ENCODE measurements at regions not wholly inside any gene's neighbourhood (a gene's known extent, or its start where the extent isn't known, plus 50 kb on each side); places are given as distances from the start of the nearest gene placed in this dataset.
A peak's percentile ranks its signal among the peaks of the same experiment; 100 is the strongest.

DNA sequence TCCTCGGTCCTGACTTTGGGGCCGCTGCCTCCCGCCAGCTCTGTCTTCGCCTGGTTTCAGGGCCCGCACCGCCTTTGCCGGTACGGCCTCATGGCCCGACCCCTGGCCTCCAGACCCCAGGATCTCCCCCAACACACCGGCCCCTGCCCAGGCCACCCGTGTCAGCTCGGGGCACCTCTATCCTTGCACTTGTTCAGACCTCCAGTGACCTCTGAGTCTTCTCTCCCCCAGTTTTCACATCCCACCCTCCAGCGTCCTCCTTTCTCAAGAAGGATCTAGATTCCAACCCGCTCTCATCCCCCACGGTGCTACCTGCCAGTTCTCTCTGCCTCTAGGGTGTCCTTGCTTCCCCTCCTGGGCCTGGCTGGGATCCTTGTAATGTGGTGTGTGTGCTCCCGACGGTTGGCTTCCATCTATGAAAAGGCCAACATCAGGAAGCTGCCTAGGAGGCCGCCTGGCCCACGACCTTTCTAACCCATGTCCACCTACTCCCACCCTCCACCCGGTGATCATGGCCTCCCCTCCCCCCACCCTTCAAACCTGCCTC, 61.1 kb downstream of the SPATA31C2 start:
- no peak for DNase-seq (ENCODE audit: low read depth in 2 of 2)

DNA sequence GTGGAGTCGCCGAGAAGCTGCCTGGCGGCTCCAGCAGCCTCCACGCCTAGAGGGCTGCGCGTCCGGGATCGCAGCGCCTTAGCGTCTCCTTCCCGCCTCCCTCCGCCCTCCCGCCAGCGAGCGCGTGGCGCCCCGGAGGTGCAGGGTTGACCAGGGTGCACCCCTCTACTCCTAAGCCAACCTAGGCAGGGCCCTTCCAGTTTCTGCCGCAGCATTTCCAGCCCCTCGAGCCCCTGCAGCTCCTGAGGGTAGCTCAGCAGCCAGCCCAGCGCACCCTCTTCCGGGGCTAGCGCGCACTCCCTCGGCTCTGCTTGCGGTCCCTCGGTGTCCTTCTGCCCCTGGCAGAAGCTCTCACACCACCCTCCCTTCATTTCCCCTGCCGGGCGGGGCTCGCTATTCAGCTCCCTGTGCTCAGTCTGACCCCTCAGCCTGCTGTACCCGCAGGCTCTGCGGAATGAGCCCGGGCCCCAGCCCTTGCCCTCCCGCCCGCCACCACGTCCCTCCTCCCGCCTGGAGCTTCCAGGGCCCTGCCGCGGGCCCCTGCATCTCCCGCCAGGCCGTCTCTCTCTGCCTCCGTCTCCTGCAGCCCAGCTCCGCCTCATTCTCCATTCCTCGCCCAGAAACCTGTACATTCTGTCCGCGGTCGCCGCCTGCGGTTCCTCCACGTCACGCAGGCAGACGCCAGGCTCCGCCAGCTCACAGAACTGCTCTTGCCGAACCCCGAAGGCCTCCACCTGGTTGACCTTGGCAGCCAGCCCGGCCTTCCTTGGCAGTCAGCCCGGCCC, 61.8 kb downstream of the SPATA31C2 start:
- DNase-seq (ENCODE audit: low read depth in 2 of 2), result peak; percentile 6 to 35

DNA sequence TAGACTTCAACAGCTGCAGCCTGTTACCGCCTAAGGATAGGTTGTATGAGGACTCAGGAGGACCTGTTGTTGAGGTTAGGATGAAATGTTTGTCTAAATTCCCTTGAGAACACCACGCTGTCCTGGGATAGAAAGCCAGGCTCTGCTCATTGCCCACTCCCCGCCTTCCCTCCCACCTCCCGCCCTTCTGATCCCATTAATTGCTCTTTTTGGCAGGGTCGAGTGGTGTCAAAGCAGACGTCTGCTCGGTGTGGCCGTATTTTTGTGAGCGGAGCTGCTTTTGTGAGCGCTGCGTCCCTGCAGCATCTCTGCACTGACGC, 62.3 kb downstream of the SPATA31C2 start:
- DNase-seq (ENCODE audit: low read depth in 2 of 2), result no peak

DNA sequence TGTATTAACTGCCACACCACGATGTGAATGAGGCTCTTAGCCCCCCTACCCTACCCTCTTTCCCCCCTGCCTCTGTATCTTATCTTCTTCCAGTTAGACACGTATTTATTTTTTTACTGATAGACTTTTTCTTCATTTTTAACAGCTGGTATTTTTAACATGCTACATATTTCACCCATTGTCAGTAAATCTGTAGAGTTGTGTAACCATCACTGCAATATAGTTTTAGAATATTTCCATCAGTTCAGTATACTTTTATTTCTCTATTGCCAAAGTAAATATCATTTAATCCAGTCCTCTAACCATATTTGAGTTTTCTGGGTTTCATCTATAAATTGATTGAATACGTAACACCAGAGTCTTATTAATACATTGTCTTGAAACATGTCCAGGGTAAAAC, 62.8 kb downstream of the SPATA31C2 start:
- no peak for DNase-seq (ENCODE audit: low read depth in 2 of 2)

DNA sequence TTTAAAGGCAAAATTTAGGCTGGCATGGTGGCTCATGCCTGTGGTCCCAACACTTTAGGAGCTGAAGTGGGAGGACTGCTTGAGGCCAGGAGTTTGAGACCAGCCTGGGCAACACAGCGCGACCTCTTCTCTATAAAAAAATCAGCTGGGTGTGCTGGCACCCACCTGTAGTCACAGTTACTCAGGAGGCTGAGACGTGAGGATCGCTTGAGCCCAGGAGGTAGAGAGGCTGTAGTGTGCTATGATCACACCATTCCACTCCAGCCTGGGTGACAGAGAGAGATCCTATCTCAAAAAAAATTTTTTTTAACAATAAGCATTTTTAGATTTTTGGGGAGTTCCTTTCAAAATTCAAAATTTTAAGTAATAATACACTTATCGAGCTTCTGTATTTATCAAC, 63.3 kb downstream of the SPATA31C2 start:
- DNase-seq (ENCODE audit: low read depth in 2 of 2), result no peak

DNA sequence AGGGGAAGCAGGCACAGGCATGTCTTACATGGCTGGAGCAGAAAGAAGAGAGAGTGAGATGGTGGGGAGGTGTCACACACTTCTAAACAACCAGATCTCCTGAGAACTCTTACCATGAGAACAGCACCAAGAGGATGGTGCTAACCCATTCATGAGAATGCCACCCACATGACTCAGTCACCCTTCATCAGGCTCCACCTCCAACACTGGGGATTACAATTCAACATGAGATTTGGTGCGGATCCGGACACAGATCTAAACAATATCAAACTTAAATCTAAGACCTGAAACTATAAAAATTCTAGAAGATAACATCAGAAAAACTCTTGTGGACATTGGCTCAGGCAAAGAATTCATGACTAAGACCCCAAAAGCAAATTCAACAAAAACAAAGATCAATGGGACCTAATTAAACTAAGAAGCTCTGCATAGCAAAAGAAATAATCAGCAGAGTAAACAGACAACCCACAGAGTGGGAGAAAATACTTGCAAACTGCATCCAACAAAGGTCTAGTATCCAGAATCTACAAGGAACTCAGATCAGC, 65.4 kb downstream of the SPATA31C2 start:
- DNase-seq (ENCODE audit: low read depth in 2 of 2), result no peak

DNA sequence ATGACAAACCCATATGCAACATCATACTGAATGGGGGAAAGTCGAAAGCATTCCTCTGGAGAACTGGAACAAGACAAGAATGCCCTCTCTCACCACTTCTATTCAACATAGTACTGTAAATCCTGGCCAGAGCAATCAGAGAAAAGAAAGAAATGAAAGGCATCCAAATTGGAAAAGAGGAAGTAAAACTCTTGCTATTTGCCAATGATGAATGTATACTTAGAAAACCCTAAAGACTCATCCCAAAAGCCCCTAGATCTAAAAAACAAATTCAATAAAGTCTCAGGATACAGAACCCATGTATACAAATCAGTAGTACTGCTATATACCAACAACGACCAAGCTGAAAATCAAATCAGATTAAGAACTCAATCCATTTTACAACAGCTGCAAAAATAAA, 66.9 kb downstream of the SPATA31C2 start:
- no peak for DNase-seq (ENCODE audit: low read depth in 2 of 2)

DNA sequence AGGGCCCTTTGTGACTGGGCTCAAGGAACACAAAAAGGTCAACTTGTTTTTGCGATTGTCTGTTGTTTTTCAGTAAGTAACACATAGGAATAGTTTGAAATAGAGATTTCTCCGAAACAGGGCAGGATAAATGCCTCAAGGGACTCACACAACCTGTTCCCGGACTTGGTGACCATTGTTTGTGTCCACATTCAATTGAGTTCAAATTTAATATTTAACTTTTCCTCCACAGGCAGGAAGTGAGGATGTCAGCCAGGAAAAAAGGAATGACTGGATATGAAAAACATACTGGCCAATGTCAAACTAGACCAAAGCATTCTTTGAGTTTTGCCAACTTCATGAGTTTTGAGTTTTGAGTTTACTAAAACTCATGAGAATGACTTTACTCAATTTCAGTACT, 72.7 kb downstream of the SPATA31C2 start:
- DNase-seq (ENCODE audit: low read depth in 2 of 2), result no peak

DNA sequence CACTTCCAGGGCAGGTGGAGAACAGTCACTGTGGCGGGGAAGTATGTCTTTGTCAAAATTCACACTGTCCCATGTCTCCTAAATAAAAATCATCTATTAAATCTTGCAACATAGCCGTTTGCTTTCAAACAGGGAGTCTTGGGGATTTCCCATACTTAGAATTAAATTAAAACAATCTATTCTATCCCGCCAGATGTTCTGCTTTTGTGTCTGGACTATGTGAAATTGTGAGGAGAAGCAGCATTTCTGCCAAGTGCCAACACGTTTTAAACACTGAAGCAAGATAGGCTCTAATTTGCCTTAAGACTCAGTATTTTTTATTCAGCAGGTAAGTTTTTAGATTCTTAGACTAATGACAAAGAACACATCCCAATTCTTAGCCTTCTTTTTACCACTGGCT, 73.7 kb downstream of the SPATA31C2 start:
- DNase-seq (ENCODE audit: low read depth in 2 of 2), result no peak

DNA sequence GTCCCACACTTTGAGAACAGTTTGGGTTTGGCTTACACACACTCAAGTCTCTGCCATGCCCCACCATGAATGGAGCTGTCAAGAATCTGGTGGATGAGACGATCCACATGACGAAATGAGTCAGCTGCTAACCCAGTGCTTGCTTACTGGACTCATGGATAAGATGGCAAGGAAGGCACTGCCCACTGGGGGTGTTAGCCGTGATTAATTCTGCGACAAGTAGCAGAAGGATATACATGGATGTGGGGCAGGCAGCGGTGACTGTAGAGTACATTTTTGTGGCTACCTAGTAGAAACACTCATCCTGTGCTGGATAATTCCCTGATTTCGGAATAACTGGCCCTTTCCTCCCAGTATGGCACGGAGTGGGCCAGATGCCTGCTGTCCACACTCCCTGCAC, 77.5 kb downstream of the SPATA31C2 start:
- no peak for DNase-seq (ENCODE audit: low read depth in 2 of 2)

DNA sequence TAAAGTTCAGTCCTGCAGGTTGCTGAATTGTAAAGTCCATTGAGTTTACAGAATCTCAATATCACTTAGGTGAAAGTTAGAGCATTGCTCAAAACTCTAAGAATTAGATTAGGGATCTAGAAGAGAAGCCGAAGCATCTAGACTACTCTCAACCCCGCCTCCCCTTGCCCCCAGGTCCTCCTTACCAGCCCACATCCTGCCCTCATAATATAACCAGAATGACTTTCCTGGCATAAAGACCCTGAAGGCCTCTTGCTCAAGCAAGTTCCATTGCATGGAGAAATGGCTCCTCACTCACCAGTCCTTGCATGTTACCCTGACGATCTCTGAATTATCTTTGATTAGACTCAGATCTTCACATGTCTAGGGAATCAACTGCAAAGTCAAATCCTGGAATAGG, 78.8 kb downstream of the SPATA31C2 start:
- DNase-seq (ENCODE audit: low read depth in 2 of 2), result no peak

DNA sequence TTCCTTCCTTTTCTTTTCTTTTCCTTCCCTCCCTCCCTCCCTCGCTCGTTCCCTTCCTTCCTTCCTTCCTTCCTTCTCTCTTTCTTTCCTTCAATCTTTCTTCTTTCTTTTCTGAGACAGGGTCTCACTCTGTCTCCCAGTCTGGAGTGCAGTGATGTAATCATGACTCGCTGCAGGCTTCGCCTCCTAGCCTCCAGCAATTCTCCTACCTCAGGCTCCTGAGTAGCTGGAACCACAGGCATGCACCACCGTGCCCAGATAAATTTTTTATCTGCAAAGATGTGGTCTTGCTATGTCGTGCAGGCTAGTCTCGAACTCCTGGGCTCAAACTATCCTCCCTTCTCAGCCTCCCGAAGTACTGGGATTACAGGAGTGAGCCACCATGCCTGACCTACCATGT, 81.4 kb downstream of the SPATA31C2 start:
- DNase-seq (ENCODE audit: low read depth in 2 of 2), result no peak

DNA sequence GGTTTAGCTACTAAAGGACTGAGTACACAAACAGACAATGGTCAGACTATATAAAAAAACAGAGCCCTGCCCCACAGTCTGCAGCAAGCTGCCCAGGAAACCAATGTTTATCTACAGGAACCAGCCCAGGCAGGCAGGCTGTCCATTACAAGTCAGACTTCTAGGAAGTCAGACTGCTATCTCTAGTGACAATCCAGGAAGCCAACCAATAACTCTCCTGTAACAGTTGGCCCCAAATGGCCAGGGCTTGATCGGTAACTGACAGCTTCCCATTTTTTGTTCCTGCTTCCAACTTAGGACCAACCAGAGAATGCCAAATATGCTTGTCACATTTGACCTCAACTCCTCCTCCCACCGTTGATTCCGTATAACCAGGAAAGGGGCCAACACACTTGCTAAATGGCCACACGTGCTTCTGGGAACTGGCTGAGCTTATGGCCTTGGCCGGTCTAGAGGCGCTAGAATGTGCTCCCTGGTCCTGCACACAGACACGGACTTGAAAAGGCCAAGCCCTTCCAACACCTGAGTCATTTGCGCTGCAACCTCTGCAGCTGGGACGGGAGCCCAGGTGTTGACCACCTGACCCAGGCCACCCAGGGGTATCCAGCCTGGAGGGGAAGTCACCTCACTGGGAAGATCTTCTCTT, 79.6 kb upstream of the CDK20 start:
- no peak for DNase-seq (ENCODE audit: low read depth in 2 of 2)

DNA sequence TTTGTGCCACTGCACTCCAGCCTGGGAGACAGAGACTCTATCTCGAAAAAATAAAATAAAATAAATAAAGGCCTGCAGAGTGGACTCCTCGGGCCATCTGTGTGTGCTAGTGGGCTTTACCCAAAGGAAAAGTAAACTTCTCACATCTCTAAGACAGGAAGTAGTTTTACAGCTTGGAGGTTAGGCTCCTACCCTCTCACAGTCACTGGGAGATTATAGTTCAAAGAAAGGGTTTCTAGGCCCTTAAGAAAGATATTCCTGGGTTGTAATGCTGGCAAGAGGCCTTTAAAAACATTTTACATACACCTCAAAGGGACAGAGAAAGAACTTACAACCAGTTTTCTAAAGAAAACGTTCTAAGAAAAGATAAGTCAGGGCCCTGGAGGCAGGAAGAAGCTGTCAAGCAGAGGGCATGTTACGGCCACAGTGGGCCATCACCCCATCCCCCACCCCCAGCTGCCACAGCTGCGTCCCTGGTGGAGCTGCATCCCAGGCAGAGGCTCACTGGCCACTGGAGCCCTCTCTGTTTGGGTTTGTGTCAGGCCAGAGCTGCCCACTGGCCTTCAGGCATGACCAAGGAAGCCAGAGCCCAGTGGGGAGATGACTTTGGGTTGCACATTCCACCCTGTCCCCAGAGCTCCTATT, 78.1 kb upstream of the CDK20 start:
- DNase-seq (ENCODE audit: low read depth in 2 of 2), result no peak

DNA sequence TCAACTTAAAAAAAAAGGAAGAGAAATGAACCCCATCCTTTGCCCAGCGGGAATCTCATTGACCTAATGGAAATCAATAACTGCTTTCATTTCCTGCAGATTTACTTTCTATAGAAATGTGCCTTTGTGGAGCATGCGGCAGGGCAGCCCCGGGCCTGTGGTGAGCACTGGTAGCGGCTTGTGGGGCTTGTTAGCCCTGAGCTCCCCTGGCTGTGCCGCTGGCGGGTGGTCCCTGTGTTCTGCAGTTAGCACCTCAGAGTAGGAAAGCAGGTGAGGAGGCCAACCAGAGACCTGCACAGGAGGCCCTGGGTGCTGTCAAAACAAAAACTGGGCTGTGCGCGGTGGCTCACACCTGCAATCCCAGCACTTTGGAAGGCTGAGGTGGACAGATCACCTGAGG, 76.8 kb upstream of the CDK20 start:
- no peak for DNase-seq (ENCODE audit: low read depth in 2 of 2)

DNA sequence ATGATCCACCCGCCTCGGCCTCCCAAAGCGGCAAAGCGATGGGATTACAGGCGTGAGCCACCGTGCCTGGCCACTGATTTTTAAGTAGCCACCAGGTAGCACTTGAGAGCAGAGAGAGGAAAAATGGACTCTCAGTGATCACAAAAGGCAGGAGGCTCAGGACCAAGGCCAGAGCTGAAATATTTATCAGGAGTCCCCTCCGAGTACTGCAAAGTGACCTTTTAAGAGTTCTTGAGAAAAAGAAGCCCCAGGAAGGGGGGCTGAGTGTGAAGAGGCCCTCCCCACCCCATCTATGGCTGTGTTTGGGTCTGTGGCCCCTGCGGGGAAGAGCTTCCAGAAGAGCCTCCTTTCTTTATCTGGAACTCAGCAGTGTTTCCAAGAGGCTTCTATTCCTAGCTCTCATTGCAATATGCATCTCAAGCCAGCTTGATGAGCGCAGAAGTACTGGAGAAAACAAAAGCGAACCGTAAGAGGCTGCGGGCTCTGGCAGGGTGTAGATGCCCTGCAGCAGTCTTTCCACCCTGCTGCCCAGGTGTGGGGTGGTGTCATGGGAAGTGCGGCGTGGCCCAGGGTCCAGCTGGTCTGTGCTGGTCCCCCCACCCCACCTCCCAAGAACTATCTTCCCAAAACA, 75.5 kb upstream of the CDK20 start:
- DNase-seq (ENCODE audit: low read depth in 2 of 2), result no peak

DNA sequence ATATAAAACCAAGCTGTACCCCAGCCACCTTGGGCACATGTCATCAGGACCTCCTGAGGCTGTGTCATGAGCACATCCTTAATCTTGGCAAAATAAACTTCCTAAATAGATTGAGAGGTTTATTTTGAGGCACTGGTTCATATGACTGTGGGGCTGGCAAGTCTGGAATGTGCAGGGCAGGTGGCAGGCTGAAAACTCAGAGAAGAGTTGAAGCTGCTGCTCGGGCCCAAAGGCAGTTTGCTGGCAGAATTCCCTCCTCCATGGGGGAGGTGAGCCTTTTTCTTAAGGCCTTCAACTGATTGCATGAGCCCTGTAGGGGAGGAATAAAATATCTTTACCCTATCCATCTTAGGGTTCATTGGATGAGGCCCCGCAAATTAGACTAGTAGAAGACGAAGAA, 72.2 kb upstream of the CDK20 start:
- DNase-seq (ENCODE audit: low read depth in 2 of 2), result no peak

DNA sequence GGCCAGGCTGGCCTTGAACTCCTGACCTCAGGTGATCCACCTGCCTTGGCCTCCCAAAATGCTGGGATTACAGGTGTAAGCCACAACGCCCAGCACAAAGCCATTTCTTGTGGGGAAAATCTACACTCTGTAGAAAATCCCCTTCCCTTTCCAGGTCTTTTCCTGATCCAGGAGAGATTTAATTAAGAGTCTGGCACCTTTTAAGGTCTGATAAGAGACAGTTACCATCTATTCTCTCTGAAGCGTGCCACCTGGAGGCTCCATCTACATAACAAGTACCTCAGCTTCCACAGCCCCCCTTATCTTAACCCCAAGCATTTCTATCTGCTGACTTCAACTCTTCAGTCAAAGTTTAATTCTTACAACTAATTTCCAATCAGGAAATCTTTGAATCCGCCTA, 71.4 kb upstream of the CDK20 start:
- DNase-seq (ENCODE audit: low read depth in 2 of 2), result no peak

DNA sequence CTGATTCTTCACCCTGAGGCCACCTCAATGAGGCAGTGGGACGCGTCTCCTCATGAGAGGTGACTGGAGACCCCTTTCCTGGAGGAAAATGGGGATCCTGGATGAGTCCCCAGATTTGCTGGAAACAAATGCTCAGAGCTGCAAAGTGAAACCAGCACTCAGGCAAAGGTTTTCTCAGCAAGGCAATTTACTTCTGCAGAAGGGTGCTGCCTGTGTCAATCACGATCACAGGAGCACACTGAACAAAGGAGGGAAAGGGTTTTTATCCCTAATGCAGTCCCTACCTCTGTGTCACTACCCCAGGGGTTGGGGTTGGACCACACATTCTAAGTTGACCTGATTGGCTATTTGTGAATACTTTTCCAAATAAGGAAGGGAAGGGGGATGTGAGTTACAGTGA, 69.9 kb upstream of the CDK20 start:
- DNase-seq (ENCODE audit: low read depth in 2 of 2), result no peak

DNA sequence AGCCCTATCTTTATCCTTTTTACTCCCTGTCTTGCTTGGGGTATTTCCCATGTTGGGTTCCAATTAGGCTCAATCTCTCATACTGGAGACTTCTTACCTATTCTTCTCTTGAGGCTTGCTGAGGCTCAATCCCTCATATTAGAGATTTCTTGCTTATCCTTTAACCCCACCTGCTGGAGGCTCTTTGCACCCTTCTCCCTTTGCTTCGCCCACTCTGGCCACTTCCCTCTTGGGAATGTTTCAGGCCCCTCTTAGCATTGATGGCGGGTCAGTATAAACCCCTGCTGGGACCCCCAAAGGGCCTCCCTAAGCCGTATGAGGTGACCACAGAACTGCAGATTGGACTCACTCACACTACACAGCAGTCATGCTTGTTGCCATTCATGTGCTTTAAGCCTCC, 69.3 kb upstream of the CDK20 start:
- DNase-seq (ENCODE audit: low read depth in 2 of 2), result no peak

DNA sequence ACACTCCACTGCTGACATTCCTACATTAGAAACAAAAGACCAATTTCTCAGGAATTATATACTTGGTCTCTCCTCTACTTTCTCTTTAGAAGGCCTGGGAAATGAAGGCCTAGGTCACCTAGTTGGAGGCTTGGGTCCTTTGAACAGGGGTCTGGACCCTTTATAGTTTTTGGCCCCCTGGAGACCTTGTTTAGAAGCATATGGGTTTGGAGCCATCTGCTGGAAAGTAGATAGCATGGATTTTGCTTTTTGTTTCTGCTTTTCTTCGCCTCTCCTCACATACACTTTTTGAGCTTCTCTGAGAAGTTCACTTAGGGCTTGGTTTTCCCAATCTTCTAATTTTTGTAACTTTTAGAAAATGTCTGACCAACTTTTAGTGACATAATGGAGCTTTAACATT, 67.1 kb upstream of the CDK20 start:
- no peak for DNase-seq (ENCODE audit: low read depth in 2 of 2)

DNA sequence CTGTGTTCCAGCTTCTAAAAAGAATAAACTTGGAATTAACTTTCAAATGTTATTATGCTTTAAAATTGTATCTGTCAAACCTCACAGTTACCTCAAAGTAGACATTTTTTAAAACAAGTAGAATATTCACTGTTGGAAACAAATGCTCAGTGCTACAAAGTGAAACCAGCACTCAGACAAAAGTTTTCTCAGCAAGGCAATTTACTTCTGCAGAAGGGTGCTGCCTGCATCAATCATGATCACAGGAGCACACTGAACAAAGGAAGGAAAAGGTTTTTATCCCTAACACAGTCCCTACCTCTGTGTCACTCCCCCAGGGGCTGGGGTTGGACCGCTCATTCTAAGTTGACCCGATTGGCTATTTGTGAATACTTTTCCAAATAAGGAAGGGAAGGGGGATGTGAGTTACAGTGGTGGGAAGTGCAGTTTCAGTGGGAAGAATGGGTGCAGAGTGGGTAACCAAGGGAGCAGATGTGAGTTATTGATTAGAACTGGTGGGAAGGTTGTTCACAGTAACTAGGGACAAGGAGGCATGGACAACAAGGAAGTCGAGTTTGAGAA, 63.0 kb upstream of the CDK20 start:
- no peak for DNase-seq (ENCODE audit: low read depth in 2 of 2)

Measured in stimulated activated CD4-positive, alpha-beta T cell treated with anti-CD3 and anti-CD28 coated beads, Interleukin-1b, Interleukin-23, amount 100 ng/mL, for 4 hours (primary cell).